ENCODE measurements at regions not wholly inside any gene's neighbourhood (a gene's known extent, or its start where the extent isn't known, plus 50 kb on each side); places are given as distances from the start of the nearest gene placed in this dataset.

GRCh38 chr6:121759370-121759769 lies 323.9 kb downstream of the GJA1 start:
- H3K4me2 ChIP-seq: no peak overlapping the region

GRCh38 chr6:121760191-121760590 lies 324.7 kb downstream of the GJA1 start:
- H2AFZ ChIP-seq (ENCODE audit: low read depth): no peak overlapping the region

More at GRCh38 chr6:121759370-121759769, 323.9 kb downstream of the GJA1 start:
- Histone ChIP-seq H3K9ac (no peak overlapping the region), H3K36me3 (ENCODE audit: insufficient read depth) (no peaks in the 10 kb centered on the region), H3K79me2 (ENCODE audit: insufficient read depth, low read depth) (no peaks in the 10 kb centered on the region), H3K27me3 (ENCODE audit: insufficient read depth, low read depth) (no peaks in the 10 kb centered on the region), H4K20me1 (ENCODE audit: insufficient read depth) (no peaks in the 10 kb centered on the region), H3K4me3 (IDR thresholded peaks at IDR 0.05; ENCODE audit: insufficient read depth, low read depth, low read length) (no peak overlapping the region), H3K4me1 (ENCODE audit: low read depth, poor library complexity, severe bottlenecking) (peaks cover 10% of the 10 kb centered on the region), H3K27ac (no peak overlapping the region), H2AFZ (ENCODE audit: low read depth) (no peak overlapping the region)
- no peak for TF ChIP-seq CTCF (conservative IDR thresholded peaks at IDR 0.05; ENCODE audit: low read depth, low read length)

GRCh38 chr6:121760745-121761144 lies 325.3 kb downstream of the GJA1 start:
- Histone ChIP-seq H3K36me3 (ENCODE audit: insufficient read depth) (no peaks in the 10 kb centered on the region), H3K9ac (no peak overlapping the region), H3K4me3 (IDR thresholded peaks at IDR 0.05; ENCODE audit: insufficient read depth, low read depth, low read length) (no peak overlapping the region), H3K79me2 (ENCODE audit: insufficient read depth, low read depth) (no peaks in the 10 kb centered on the region), H2AFZ (ENCODE audit: low read depth) (no peak overlapping the region), H3K27me3 (ENCODE audit: insufficient read depth, low read depth) (no peaks in the 10 kb centered on the region), H3K27ac (no peak overlapping the region), H3K4me1 (ENCODE audit: low read depth, poor library complexity, severe bottlenecking) (peaks cover 24% of the 10 kb centered on the region), H4K20me1 (ENCODE audit: insufficient read depth) (no peaks in the 10 kb centered on the region), H3K4me2 (no peak overlapping the region)
- no peak for TF ChIP-seq CTCF (conservative IDR thresholded peaks at IDR 0.05; ENCODE audit: low read depth, low read length)

More at GRCh38 chr6:121760191-121760590, 324.7 kb downstream of the GJA1 start:
- Histone ChIP-seq H3K36me3 (ENCODE audit: insufficient read depth) (no peaks in the 10 kb centered on the region), H3K79me2 (ENCODE audit: insufficient read depth, low read depth) (no peaks in the 10 kb centered on the region), H3K27ac (no peak overlapping the region), H3K4me2 (no peak overlapping the region), H4K20me1 (ENCODE audit: insufficient read depth) (no peaks in the 10 kb centered on the region), H3K4me3 (IDR thresholded peaks at IDR 0.05; ENCODE audit: insufficient read depth, low read depth, low read length) (no peak overlapping the region), H3K9ac (no peak overlapping the region), H3K4me1 (ENCODE audit: low read depth, poor library complexity, severe bottlenecking) (peaks cover 18% of the 10 kb centered on the region), H3K27me3 (ENCODE audit: insufficient read depth, low read depth) (no peaks in the 10 kb centered on the region)
- TF ChIP-seq CTCF (conservative IDR thresholded peaks at IDR 0.05; ENCODE audit: low read depth, low read length): no peak

GRCh38 chr6:121764493-121764892 lies 329.0 kb downstream of the GJA1 start:
- Histone ChIP-seq H3K79me2 (ENCODE audit: insufficient read depth, low read depth) (no peaks in the 10 kb centered on the region), H3K36me3 (ENCODE audit: insufficient read depth) (no peaks in the 10 kb centered on the region), H3K27me3 (ENCODE audit: insufficient read depth, low read depth) (no peaks in the 10 kb centered on the region), H3K4me1 (ENCODE audit: low read depth, poor library complexity, severe bottlenecking) (peaks cover 23% of the 10 kb centered on the region), H2AFZ (ENCODE audit: low read depth) (no peak overlapping the region), H3K27ac (no peak overlapping the region), H3K4me2 (no peak overlapping the region; the same call in 1 of the 2 replicates), H4K20me1 (ENCODE audit: insufficient read depth) (no peaks in the 10 kb centered on the region), H3K9ac (no peak overlapping the region), H3K4me3 (IDR thresholded peaks at IDR 0.05; ENCODE audit: insufficient read depth, low read depth, low read length) (no peak overlapping the region)
- TF ChIP-seq CTCF (conservative IDR thresholded peaks at IDR 0.05; ENCODE audit: low read depth, low read length): no peak
